HG03039 (cell line): ENCODE measurements at regions not wholly inside any gene's neighbourhood (a gene's known extent, or its start where the extent isn't known, plus 50 kb on each side); places are given as distances from the start of the nearest gene placed in this dataset.
"Not testable (repeated sequence)": the region's sequence is repeated elsewhere in the genome, so short reads cannot be mapped to it uniquely, and the experiment has no call there.

Source experiments
- ATAC-seq: cut with Tn5 transposase; IDR thresholded peaks from one replicate; pipeline ENCODE4 v1.9.1; 2021; ENCODE audit warnings: mild to moderate bottlenecking, moderate library complexity; ENCODE audit not compliant: unreplicated experiment

DNA sequence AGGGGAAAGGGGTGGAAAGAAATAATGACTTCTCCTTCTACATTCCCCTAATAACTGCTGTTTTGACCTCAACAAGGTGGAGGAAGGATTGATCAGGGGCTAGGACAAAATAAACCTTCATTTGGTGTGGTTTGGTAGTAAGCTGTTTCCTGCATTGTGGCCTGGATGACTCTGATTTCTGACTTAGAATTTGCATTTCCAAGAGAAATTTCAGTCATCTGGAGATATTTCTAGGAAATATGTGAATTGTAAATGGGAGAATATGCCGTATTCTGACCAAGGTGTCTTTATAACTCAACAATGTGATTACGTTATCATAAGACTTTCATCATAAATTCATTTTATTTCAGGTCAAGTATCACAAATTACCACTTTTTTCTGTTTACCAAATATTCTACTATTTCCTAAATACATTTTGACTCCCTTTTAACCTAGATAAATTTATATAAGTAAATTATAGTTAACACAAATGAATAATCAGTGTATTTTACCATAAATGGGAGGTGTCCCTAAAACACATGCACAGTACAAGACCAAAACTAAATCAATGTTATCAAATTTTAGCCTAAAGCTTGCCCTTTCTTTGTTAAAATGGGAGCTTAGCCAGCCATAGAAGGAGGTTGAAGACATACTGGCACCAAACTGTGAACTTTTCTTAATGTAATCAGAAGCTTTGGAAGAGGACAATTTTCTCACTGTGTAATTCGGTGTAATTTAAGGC lies 828.8 kb downstream of the TMTC2 start:
- no peak for ATAC-seq

DNA sequence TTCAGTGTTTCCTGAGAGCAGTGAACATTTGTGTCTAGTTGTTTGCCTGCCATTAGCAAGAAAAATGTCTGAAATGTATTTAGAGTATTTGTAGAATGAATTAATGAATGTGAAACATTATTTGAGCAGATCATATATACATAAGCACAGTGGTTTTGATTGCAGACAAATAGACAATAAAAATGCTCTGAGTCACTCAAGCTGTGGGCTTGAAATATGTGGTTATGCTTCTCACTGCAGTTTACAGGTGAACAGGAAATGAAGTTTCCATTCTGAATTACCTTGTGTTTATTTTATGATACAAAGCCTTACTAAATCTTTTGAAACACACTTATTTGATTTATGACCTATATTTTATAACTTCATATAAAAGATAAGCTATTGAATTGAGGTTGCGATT lies 827.7 kb downstream of the TMTC2 start:
- ATAC-seq = no peak

DNA sequence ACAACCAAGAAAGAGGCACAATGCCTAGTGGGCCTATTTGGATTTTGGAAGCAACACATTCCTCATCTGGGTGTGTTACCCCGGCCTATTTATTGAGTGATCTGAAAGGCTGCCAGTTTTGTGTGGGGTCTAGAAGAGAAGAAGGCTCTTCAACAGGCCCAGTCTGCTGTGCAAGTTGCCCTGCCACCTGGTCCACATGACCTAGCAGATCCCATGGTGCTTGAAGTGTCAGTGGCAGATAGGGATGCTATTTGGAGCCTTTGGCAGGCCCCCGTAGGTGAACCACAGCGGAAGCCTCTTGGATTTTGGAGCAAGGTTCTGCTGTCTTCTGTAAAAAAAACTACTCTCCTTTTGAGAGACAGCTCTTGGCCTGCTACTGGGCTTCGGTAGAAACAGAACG lies 820.1 kb downstream of the TMTC2 start:
- no peak for ATAC-seq

DNA sequence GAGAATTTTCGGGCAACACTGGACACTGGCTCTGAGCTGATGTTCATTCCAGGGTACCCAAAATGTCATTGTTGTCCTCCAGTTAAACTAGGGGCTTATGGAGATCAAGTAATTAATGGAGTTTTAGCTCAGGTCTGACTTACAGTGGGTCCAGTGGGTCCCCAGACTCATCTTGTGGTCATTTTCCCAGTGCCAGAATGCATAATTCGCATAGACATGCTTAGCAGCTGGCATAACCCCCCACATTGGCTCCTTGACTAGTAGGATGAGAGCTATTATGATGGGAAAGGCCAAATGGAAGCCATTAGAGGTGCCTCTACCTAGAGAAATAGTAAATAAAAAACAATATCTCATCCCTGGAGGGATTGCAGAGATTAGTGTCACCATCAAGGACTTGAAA lies 818.9 kb downstream of the TMTC2 start:
- no peak for ATAC-seq

DNA sequence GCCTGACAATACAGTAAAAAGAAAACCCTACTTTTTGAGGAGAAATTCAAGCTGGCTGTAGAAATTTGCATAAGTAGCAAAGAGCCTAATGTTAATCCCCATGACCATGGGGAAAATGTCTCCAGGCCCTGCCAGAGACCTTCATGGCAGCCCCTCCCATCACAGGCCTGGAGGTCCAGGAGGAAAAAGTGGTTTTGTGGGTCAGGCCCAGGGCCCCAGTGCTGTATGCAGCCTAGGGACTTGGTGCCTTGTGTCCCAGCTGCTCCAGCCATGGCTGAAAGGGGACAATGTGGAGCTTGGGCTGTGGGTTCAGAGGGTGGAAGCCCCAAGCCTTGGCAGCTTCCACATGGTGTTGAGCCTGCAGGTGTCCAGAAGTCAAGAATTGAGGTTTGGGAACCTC lies 813.2 kb downstream of the TMTC2 start:
- ATAC-seq = not testable (repeated sequence)

DNA sequence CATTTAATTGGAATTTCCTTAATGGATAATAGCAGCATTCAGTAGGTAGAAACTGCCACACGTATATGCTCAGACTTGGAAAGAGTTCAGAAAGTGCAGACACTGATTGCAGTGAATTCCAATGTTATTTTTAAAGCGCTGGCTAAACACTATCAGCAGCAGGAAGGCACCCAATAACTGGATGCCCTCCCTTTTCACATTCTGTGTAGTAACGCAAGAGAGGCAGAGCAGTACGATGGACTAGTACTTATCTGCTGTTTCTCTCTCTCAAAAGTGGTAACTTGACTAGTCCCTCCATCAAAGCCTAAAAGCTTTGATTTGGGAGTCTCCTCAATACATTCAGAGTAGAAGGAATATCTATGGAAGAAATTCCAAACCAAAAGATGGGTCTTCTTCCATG lies 791.0 kb downstream of the TMTC2 start:
- no peak for ATAC-seq

DNA sequence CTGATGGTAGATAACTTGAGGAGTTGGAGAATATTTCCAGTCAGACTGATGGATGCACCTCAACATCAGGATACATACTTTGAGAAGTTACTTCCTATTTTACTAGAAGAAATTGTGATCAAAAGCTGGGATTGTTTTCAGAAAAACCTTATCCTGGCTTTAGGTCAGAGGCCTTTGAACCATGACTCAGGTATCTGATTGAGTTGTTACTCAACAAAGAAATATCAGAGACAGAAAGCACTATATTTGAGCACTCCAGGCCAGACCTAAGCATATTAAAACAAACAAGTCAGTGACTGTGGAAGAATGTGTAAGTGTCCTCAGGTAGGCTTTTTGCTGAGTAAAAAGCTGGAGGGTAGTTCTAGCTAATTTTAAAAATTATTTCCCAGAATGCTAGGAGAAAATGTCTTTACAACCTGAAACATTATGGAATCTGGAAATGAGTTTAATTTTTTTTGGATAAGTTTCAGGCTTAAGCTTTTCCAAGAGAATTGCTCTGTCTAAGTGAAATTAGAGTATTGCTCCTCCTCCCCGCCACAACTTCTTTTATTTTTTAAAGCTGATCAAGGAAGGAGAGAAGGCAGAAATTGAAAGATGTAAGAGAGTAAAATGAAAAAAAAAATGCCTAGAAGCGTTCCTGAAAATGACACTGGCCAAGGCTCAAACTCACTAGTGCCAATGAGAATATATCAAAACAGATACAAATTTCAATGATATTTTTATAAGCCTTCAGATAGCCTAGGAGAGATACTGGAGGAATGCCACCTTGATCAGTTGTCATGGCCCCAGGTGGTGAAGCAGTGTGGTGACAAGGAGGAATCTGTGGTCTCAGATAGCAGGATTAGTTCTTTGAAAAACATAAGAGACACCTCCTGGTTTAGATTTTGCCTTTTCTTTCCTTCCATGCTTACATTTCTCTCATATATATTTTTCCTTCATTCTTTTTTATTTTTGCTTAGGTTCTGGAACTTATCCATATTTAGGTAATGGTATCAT lies 790.3 kb downstream of the TMTC2 start:
- no peak for ATAC-seq

DNA sequence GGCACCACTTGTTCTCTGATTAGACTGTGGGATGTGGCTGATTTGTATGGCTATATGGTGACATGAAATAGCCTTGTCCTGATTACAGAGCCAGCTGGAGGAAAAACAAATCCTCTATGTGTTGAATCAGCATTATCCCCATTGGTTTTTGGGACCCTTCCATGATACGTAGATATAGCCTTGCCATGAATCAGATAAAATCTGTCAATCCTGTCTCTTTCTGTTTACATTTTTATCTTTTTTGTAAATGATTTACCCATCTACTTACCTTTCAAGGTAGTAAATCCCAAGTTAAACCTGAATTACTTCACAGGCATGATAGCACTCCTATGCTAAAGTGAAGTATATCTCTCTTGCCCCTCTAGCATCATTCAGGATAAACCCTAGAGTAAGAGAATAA lies 789.3 kb downstream of the TMTC2 start:
- ATAC-seq = no peak

DNA sequence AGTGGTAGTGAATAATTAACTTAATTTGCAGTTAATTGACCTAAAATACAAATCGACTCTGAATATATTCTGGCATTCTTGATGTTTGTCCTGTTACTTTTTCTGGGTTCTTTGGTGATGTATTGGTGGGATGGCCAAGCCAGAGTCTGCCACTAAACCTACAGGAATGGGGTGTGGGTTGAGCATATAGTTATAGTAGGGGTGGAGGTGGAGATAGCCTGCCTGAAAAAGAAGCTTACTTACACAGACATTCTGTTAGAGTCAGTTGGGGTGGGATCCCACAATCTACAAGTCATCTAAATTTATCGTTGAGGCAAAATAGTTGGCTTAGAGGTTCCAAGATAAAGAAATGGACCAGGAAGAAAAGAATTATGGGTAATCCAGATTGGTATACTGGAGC lies 787.7 kb downstream of the TMTC2 start:
- no peak for ATAC-seq

DNA sequence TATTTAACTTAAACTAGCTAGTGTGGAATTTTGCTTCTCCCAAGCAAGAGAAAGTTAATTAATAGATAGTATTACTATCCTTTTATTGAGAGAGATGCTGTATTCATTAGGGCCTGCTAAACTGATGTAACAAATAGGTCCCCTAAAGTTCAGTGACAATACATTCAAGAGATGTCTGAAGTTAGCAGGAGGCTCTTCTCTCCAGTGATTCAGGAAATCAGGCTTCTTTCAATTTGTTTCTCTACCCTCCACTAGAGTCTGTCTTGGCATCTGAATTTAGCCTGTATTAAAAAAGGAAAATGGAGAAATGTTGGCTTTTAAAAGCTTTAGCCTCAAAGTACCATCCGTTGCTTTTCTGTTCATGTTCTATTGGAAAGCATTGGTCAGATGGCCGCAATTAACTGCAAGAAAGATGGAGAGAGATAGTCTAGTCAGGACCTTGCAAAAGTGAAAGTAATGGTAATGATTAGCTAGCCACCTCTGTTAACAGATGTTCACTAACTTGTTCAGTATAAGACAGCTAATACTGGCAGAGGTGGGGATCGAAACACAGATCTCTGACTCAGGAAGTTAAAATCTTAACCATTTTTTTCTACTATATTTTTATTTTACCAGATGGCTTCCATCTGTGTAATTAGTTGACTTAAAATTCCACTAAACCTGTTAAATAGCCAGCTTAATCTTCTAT lies 786.8 kb downstream of the TMTC2 start:
- ATAC-seq = no peak

DNA sequence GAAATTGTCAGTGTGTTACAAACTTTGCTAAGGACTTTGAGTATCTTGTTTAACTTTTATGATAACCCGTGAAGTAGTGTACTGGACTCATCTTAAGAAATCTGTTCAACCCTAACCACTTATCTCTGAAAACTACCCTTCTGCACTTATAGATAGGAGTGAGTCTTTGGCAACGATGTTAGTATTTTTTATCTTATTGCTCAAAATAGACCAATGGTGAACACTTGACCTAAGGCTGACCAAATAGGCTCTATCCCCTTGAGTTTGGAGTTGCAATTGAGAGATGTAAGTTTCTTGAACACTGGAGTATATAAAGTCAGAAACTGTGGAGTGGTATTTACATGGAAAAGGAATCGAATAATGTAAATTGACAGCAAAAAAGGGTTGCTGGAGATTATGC lies 786.1 kb downstream of the TMTC2 start:
- no peak for ATAC-seq

DNA sequence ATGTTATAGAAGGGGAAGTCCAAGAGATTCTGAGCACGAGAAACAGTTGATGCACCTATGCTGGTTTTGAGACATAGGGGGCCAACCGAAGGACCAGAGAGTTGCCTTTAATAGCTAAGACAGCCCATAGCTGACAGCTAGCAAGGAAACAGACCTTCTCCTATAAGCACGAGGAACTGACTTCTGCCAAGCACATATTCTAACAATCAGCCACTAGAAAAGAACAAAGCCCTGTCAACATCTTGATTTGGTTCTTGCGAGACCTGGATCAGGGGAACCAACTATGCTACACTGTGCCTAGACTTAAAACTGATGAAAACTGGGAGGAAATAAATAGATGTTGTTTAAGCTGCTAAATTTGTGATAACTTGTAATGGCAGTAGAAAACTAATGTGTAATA lies 785.6 kb downstream of the TMTC2 start:
- ATAC-seq = no peak

DNA sequence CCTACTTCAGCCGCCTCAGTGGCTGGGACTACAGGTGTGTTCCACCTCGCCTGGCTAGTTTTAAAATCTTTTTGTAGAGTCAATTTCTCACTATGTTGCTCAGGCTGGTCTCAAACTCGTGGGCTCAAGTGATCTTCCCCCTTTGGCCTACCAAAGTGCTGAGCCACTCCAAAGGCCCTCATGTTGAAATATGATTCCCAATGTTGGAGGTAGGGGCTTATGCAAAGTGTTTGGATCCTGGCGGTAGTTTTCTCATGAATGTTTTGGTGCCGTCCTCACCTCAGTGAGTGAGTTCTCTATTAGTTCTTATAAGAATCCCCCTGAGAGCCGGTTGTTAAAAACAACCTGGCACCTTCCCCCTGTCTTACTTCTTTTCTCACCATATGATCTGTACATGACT lies 784.6 kb downstream of the TMTC2 start:
- no peak for ATAC-seq

DNA sequence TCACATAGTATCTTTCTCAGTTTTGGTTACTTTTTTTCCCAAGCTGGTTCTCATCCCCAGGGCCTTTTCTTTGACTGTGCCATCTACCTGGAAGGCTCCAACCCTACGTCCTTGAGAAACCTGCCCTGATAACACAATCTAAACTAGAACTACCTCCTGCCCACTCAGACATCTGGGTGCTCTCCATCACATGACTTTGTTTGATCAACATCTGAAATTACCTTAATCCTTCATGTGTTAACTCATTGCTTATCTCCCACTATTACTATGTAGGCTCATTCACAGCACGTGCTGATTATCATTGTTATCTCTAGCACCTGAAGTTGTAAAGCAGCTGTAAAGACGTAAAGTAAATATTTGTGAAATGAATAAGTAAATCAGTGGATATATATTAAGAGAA lies 784.0 kb downstream of the TMTC2 start:
- no peak for ATAC-seq

DNA sequence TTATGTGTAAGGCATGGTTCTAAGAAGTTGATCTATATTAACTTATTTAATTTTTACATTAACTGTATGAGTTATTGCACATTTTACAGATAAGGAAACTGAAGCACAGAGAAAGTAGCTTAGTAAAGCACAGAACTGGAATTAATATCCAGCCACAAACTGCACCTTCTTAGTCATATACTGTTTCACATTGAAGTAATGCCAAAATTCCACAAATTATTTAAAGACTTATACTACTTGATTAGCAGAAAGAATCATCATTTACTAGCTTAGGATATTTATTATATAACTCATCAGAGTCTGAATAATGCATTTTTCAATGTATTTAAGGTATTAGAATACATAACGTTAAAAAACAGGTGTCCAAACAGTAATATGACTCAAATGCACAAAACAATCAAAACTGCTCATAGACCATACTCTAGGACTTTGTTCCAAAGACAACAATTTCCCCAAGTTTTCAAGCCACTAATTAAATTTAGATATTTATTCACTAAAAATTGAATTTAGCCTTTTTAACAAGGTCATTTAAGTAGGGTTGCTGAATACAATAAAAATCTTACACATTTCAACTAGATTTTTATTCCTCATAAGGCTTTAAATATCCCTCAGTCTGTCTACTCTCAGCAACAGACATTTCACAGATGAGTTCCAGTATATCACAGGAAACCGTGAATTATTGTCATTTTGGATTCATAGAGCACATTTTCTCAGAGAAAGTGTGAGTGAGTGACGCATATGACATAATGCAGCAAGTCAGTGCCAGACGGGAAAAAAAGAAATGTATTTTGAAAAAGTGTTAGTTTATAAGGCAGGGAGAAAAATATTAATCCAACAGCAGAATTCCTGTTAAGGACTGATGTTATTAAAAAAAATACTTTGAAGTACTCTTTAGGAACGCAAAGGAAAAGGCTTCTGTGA lies 782.5 kb downstream of the TMTC2 start:
- ATAC-seq = no peak

DNA sequence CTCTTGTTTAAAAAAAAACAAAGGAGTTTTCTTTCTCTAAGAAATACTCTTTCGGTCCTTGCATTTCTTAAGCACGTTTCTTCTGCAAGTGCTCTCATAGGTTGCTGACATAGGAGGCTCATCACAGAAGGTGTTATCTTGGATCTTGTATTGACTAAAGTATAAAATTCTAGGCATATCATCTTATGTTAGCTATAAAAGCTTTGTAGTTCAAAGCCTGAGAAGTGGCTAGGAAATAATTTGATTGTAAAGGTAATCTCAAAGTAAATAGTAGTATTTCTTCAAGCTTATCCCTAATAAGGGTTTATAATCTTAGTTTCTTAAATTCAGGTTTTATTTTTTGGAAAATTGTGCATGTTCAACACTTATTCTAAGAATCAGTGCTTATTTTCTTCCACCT lies 778.9 kb downstream of the TMTC2 start:
- no peak for ATAC-seq

DNA sequence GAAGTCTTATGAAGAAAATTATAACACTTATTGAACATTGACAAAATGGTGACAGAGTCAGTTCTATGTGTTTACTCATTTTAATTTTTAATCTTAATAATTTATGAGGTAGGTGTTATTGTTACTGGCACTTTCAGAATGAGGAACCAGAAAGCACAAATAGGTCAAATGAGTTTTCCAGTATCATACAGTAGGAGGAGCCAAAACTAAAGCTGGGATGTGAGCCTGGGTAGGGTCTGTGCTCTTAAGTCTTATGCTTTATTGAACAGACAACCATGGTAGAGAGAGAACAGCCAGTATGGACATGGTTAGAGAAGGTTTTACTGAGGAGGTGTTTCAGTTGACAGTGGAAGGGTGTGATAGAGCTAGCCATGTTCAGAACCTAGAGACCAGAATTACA lies 775.7 kb downstream of the TMTC2 start:
- no peak for ATAC-seq

DNA sequence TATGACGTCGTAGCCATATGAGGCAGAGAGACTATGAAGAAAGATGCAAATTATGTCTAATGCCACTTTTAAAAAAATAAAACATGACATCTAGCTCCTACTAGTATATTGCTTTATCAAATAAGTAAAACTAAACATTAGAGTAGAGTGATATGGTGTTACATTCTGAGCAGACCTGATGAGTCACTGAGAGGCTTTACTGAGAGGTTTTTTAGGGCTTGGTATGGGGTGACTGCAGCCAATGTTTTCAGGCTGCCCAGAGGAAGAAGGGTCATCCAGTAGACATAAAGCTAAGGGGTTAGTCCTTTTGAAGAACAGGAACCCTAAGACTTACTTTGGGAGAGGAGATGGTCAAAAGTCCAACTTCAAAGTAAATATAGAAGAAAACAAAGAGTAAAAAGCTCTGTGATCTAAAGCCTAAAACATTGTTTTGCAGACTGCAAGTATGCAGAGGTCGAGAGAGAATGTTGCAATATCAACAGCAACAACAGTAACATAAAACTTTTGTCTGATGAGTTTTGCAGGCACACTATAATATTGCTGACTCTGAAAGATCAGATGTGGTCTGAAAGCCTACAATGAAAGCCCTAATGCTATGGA lies 774.7 kb downstream of the TMTC2 start:
- no peak for ATAC-seq

DNA sequence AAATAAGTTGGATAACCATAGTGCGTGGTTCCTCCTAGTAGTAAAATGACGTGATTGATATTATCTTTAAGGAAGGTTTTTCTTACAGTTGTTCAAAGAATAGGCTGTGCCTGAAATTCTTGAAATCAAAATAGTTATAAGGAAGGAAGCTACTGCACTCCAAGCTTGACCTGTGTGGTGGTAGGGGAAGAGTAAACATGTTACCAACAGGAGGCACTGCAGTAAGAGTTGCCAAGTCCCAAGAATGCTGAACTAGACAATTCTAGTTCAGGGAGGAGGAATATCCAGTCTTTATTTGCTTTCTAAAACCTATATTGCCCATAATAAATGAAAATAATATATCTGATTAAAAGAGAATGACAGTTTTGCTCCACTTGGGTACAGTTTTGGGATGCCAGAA lies 764.5 kb downstream of the TMTC2 start:
- ATAC-seq = no peak

DNA sequence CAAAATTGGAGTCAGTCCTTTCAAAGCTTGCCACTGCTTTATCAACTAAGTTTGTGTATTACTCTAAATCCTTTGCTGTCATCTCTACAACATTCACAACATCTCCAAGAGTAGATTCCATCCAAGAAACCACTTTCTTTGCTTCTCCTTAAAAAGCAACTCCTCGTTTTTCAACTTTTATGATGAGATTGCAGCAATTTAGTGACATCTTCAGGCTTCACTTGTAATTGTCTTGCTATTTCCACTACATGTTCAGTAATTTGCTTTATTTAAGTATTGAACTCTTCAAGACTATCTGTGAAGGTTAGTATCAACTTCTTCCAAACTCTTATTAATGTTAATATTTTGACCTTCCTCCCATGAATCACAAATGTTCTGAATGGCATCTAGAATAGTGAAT lies 747.9 kb downstream of the TMTC2 start:
- ATAC-seq = no peak
